ENCODE measurements at regions not wholly inside any gene's neighbourhood (a gene's known extent, or its start where the extent isn't known, plus 50 kb on each side); places are given as distances from the start of the nearest gene placed in this dataset.

DNA sequence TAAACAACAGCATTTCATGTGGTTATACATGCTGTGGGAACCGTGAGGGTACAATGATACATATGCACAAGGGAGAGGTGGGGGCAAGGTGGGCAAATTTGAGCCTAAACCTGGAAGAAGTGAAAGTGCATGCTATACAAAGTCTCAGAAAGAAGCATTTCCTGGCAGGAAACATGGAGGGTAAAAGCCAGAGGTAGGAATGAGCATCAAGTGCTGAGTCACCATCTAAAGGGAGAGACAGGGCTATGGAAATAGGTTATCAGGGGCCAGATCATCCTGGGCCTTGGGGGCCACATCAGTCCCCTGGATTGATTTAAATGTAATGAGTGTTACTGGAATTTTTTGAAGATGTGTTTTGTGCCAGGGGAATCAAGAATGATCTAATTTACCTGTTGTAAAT lies 60.1 kb upstream of the DAB1 start:
- no peak overlapping the region for H3K27ac Mint-ChIP-seq
- H3K4me3 Mint-ChIP-seq, result no peak overlapping the region
- ATAC-seq (replicated peaks) (no peak), DNase-seq (no peak)
- H3K4me1 Mint-ChIP-seq, result no peaks in the 10 kb centered on the region
- H3K27me3 Mint-ChIP-seq, result no peaks in the 10 kb centered on the region
- no peaks in the 10 kb centered on the region for H3K36me3 Mint-ChIP-seq
- no peaks in the 10 kb centered on the region for H3K9me3 Mint-ChIP-seq

DNA sequence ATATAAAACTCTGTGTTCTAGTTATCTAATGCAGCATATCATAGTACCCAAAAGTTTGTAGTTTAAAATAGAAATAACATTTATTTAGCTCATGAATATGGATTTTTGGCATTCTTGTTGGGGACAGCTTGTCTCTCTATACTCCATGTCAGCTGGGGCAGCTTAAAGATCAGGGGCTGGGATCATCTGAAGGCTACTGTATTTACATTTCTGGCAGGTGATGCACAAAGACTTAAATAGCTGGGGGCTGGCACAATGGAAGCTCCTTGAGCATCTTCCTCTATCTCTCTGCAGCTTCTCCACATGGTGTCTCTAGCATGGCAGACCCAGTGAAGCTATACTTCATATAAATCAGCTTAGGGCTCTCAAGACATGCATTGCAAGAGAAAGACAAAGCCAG lies 55.6 kb upstream of the DAB1 start:
- Mint-ChIP-seq H3K9me3 (no peaks in the 10 kb centered on the region), H3K27me3 (no peaks in the 10 kb centered on the region), H3K36me3 (no peaks in the 10 kb centered on the region), H3K4me3 (no peak overlapping the region), H3K27ac (no peak overlapping the region), H3K4me1 (no peaks in the 10 kb centered on the region)
- no peak for DNase-seq
- no peak for ATAC-seq (replicated peaks)

- no peak overlapping the region for H3K4me3 Mint-ChIP-seq
- H3K4me1 Mint-ChIP-seq, result no peaks in the 10 kb centered on the region
- no peak for DNase-seq
- H3K27me3 Mint-ChIP-seq, result no peaks in the 10 kb centered on the region
- no peak for ATAC-seq (replicated peaks)
- peaks cover 1 to 5% of the 10 kb centered on the region in 2 donors for H3K9me3 Mint-ChIP-seq
- no peaks in the 10 kb centered on the region for H3K36me3 Mint-ChIP-seq
- H3K27ac Mint-ChIP-seq, result no peak overlapping the region
These were observed 51.5 kb upstream of the DAB1 start for GRCh38 chr1:57475366-57475765.

GRCh38 chr1:57474137-57474750 lies 50.4 kb upstream of the DAB1 start:
- H3K4me1 Mint-ChIP-seq, result no peaks in the 10 kb centered on the region
- no peak overlapping the region for H3K27ac Mint-ChIP-seq
- DNase-seq (no peak), ATAC-seq (replicated peaks) (no peak)
- H3K36me3 Mint-ChIP-seq, result no peaks in the 10 kb centered on the region
- H3K9me3 Mint-ChIP-seq, result peaks cover 1 to 5% of the 10 kb centered on the region in 2 donors
- no peak overlapping the region for H3K4me3 Mint-ChIP-seq
- H3K27me3 Mint-ChIP-seq, result no peaks in the 10 kb centered on the region
